ENCODE measurements at regions not wholly inside any gene's neighbourhood (a gene's known extent, or its start where the extent isn't known, plus 50 kb on each side); places are given as distances from the start of the nearest gene placed in this dataset.

GRCh38 chr11:70851308-70851707, 401.1 kb downstream of the SHANK2 start:
- no peak overlapping the region for H2BK120ac ChIP-seq (ENCODE audit: low read depth, low read length, poor library complexity, severe bottlenecking)
- no peak overlapping the region for H4K91ac ChIP-seq (ENCODE audit: insufficient read length, low read depth, low read length)
- H3K27me3 ChIP-seq (ENCODE audit: insufficient read depth, low read length): no peaks in the 10 kb centered on the region
- DNase-seq: no peak
- H4K8ac ChIP-seq (replicated peaks; ENCODE audit: insufficient read length, low read depth, low read length): no peak overlapping the region
- H2BK20ac ChIP-seq (ENCODE audit: low read depth, low read length, poor library complexity, severe bottlenecking): no peak overlapping the region
- H2AFZ ChIP-seq (ENCODE audit: low read length): no peak overlapping the region
- H2BK5ac ChIP-seq (ENCODE audit: insufficient read length, low read length): no peak overlapping the region
- H3T11ph ChIP-seq (ENCODE audit: low read length): no peak overlapping the region
- Mint-ChIP-seq H3K27ac (peak overlapping the region in 1 of 3 experiments; percentile 14; a peak in 1 of 7 replicates), H3K4me3 (no peak overlapping the region), H3K9me3 (no peaks in the 10 kb centered on the region), H3K36me3 (ENCODE audit: insufficient read depth in 1 of 3, low read depth in 3 of 3) (no peaks in the 10 kb centered on the region), H3K4me1 (peaks cover 2 to 4% of the 10 kb centered on the region in 2 experiments; a peak in 2 of 4 replicates), H3K27me3 (ENCODE audit: low read depth) (no peaks in the 10 kb centered on the region; the same call in 1 of the 2 replicates)
- H2AK5ac ChIP-seq (ENCODE audit: insufficient read length, low read length): no peak overlapping the region
- WGBS (ENCODE audit: extremely low coverage, insufficient read length, low lambda C conversion rate): no CpG with 5 or more reads among the region's 3 CpGs
- no peaks in the 10 kb centered on the region for H3K9me3 ChIP-seq (ENCODE audit: control insufficient read depth, low read depth, low read length)
- no peaks in the 10 kb centered on the region for H3K23me2 ChIP-seq (ENCODE audit: insufficient read length, low read depth, low read length, poor library complexity, severe bottlenecking)
- H4K5ac ChIP-seq (ENCODE audit: insufficient read length, low read depth, low read length): no peak overlapping the region
- no peak overlapping the region for H3K4me2 ChIP-seq (ENCODE audit: insufficient read depth, insufficient read length, low read length)
- H3K56ac ChIP-seq (ENCODE audit: insufficient read length, low read depth, low read length): no peak overlapping the region
- H3K79me2 ChIP-seq (ENCODE audit: insufficient read depth, low read length): no peaks in the 10 kb centered on the region
- H3K23ac ChIP-seq (ENCODE audit: insufficient read length, low read depth, low read length): no peak overlapping the region
- no peak overlapping the region for H3K9ac ChIP-seq (ENCODE audit: extremely low read depth, insufficient read length, low read length)
- no peak overlapping the region for H3K4ac ChIP-seq (ENCODE audit: low read depth, low read length)
- H2BK12ac ChIP-seq (ENCODE audit: insufficient read length, low read depth, low read length): no peak overlapping the region
- no peak overlapping the region for H3K14ac ChIP-seq (ENCODE audit: insufficient read depth, low read length)
- TF ChIP-seq, protein P1, sequence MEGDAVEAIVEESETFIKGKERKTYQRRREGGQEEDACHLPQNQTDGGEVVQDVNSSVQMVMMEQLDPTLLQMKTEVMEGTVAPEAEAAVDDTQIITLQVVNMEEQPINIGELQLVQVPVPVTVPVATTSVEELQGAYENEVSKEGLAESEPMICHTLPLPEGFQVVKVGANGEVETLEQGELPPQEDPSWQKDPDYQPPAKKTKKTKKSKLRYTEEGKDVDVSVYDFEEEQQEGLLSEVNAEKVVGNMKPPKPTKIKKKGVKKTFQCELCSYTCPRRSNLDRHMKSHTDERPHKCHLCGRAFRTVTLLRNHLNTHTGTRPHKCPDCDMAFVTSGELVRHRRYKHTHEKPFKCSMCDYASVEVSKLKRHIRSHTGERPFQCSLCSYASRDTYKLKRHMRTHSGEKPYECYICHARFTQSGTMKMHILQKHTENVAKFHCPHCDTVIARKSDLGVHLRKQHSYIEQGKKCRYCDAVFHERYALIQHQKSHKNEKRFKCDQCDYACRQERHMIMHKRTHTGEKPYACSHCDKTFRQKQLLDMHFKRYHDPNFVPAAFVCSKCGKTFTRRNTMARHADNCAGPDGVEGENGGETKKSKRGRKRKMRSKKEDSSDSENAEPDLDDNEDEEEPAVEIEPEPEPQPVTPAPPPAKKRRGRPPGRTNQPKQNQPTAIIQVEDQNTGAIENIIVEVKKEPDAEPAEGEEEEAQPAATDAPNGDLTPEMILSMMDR (conservative IDR thresholded peaks at IDR 0.05): no peak
- H3K18ac ChIP-seq (ENCODE audit: insufficient read length, low read depth, low read length): no peak overlapping the region
- no peaks in the 10 kb centered on the region for H4K20me1 ChIP-seq (ENCODE audit: control insufficient read depth, insufficient read depth, insufficient read length)
- no peaks in the 10 kb centered on the region for H3K4me1 ChIP-seq (ENCODE audit: insufficient read depth, low read length)
- no peak overlapping the region for H3K27ac ChIP-seq (ENCODE audit: insufficient read length, low read depth, low read length)
- no peak overlapping the region for H2BK15ac ChIP-seq (ENCODE audit: low read depth, low read length)
- no peaks in the 10 kb centered on the region for H3K79me1 ChIP-seq (ENCODE audit: insufficient read depth, low read depth, low read length, poor library complexity, severe bottlenecking)
